WTC11 (cell line): ENCODE measurements at regions not wholly inside any gene's neighbourhood (a gene's known extent, or its start where the extent isn't known, plus 50 kb on each side); places are given as distances from the start of the nearest gene placed in this dataset.

ENCODE experiments used
- ATAC-seq: fragments of 200-7000 bp; cut with Tn5 transposase; 2 replicates; pipeline ENCODE4 v1.10.0; 2021; ENCODE audit warnings: mild to moderate bottlenecking, moderate library complexity
- CTCF ChIA-PET: fragments of 300-600 bp; sonication (Branson Sonifier 250); formaldehyde crosslinking; loops from one replicate; lab custom pipeline; 2021; ENCODE audit warnings: antibody characterized with exemption; lab: Charles Lee
- POLR2A ChIA-PET: fragments of 350-600 bp; sonication (Branson Sonifier 250); formaldehyde crosslinking; loops from one replicate; lab custom pipeline; 2021; ENCODE audit warnings: antibody characterized with exemption; lab: Charles Lee
- DNase-seq: peaks from one replicate; pipeline ENCODE4 v3.0.0; 2021; ENCODE audit warnings: low spot score
- H3K27ac Mint-ChIP-seq: 2 replicates; pipeline ENCODE4 v1.8.0; 2021; ENCODE audit warnings: mixed read lengths
- H3K27me3 Mint-ChIP-seq: 2 replicates; pipeline ENCODE4 v1.8.0; 2021; ENCODE audit warnings: low read depth, mild to moderate bottlenecking, moderate library complexity, mixed read lengths
- H3K36me3 Mint-ChIP-seq: 2 replicates; pipeline ENCODE4 v1.8.0; 2021; ENCODE audit warnings: mixed read lengths
- H3K4me1 Mint-ChIP-seq: 2 replicates; pipeline ENCODE4 v1.8.0; 2022; ENCODE audit warnings: mixed read lengths
- H3K4me3 Mint-ChIP-seq: 2 replicates; pipeline ENCODE4 v1.8.0; 2021; ENCODE audit warnings: mild to moderate bottlenecking, moderate library complexity, mixed read lengths
- H3K9me3 Mint-ChIP-seq: 2 replicates; pipeline ENCODE4 v1.8.0; 2021; ENCODE audit warnings: mixed read lengths
- CREM ChIP-seq: sonication (generic); formaldehyde crosslinking; IDR thresholded peaks from 2 replicates; pipeline ENCODE4 v1.8.1; 2022; ENCODE audit warnings: mild to moderate bottlenecking, missing genetic modification reagents, moderate library complexity
- ETV6 ChIP-seq: sonication (generic); formaldehyde crosslinking; IDR thresholded peaks from 2 replicates; pipeline ENCODE4 v1.8.1; 2022; ENCODE audit warnings: mild to moderate bottlenecking, missing genetic modification reagents
- GRHL2 ChIP-seq: fragments of 250-450 bp; sonication (Bioruptor Pico); IDR thresholded peaks from 2 replicates; pipeline ENCODE4 v1.8.0; 2022; ENCODE audit warnings: mild to moderate bottlenecking, moderate library complexity; ENCODE audit not compliant: insufficient replicate concordance, severe bottlenecking
- GTF2I ChIP-seq: fragments of 250-450 bp; sonication (Bioruptor Pico); conservative IDR thresholded peaks from 2 replicates; pipeline ENCODE4 v1.4.0; 2021; ENCODE audit warnings: mild to moderate bottlenecking
- HMGA2 ChIP-seq: fragments of 250-450 bp; sonication (Bioruptor Pico); IDR thresholded peaks from 2 replicates; pipeline ENCODE4 v1.4.0; 2021; ENCODE audit warnings: mild to moderate bottlenecking, moderate library complexity
- IRF2 ChIP-seq: sonication (generic); formaldehyde crosslinking; IDR thresholded peaks from 2 replicates; pipeline ENCODE4 v1.8.0; 2022; ENCODE audit warnings: low read depth, missing genetic modification reagents, borderline replicate concordance
- JAZF1 ChIP-seq: fragments of 250-450 bp; sonication (Bioruptor Pico); IDR thresholded peaks from 2 replicates; pipeline ENCODE4 v1.9.0; 2021; ENCODE audit warnings: moderate library complexity, mild to moderate bottlenecking, inconsistent platforms
- MXD4 ChIP-seq: fragments of 250-450 bp; sonication (Bioruptor Pico); IDR thresholded peaks from 2 replicates; pipeline ENCODE4 v1.8.0; 2021; ENCODE audit warnings: mild to moderate bottlenecking, moderate library complexity, borderline replicate concordance
- NR2C2 ChIP-seq: sonication (generic); formaldehyde crosslinking; IDR thresholded peaks from 2 replicates; pipeline ENCODE4 v1.8.0; 2022; ENCODE audit warnings: mild to moderate bottlenecking, missing genetic modification reagents
- NR3C1 ChIP-seq: sonication (generic); formaldehyde crosslinking; conservative IDR thresholded peaks from 2 replicates; pipeline ENCODE4 v1.8.1; 2023; ENCODE audit warnings: low read depth, mild to moderate bottlenecking, missing genetic modification reagents
- PRRX2 ChIP-seq: fragments of 250-450 bp; sonication (Bioruptor Pico); IDR thresholded peaks from 2 replicates; pipeline ENCODE4 v1.8.0; 2021; ENCODE audit warnings: mild to moderate bottlenecking
- RORB ChIP-seq: fragments of 250-450 bp; sonication (Bioruptor Pico); IDR thresholded peaks from 2 replicates; pipeline ENCODE4 v1.9.0; 2021; ENCODE audit warnings: mild to moderate bottlenecking
- SP1 ChIP-seq: sonication (generic); formaldehyde crosslinking; conservative IDR thresholded peaks from 2 replicates; pipeline ENCODE4 v1.8.1; 2022; ENCODE audit warnings: missing genetic modification reagents
- TEAD1 ChIP-seq: sonication (generic); formaldehyde crosslinking; IDR thresholded peaks from 2 replicates; pipeline ENCODE4 v1.8.0; 2022; ENCODE audit warnings: mild to moderate bottlenecking, missing genetic modification reagents
- TP53 ChIP-seq: sonication (generic); formaldehyde crosslinking; IDR thresholded peaks from 2 replicates; pipeline ENCODE4 v1.8.1; 2023; ENCODE audit warnings: mild to moderate bottlenecking, missing genetic modification reagents
- ZBTB21 ChIP-seq: sonication (generic); formaldehyde crosslinking; IDR thresholded peaks from 2 replicates; pipeline ENCODE4 v1.8.1; 2023; ENCODE audit warnings: mild to moderate bottlenecking, missing genetic modification reagents, borderline replicate concordance
- ZMAT4 ChIP-seq: fragments of 250-450 bp; sonication (Bioruptor Pico); IDR thresholded peaks from 2 replicates; pipeline ENCODE4 v1.9.0; 2021; ENCODE audit warnings: mild to moderate bottlenecking
- ZNF219 ChIP-seq: sonication (generic); formaldehyde crosslinking; IDR thresholded peaks from 2 replicates; pipeline ENCODE4 v1.8.0; 2023; ENCODE audit warnings: missing genetic modification reagents, mild to moderate bottlenecking, borderline replicate concordance
- ZNF232 ChIP-seq: sonication (generic); formaldehyde crosslinking; IDR thresholded peaks from 2 replicates; pipeline ENCODE4 v1.8.0; 2022; ENCODE audit warnings: mild to moderate bottlenecking, missing genetic modification reagents
- ZNF317 ChIP-seq: sonication (generic); formaldehyde crosslinking; IDR thresholded peaks from 2 replicates; pipeline ENCODE4 v1.8.1; 2023; ENCODE audit warnings: low read depth, mild to moderate bottlenecking, moderate library complexity, missing genetic modification reagents, borderline replicate concordance
- ZNF416 ChIP-seq: fragments of 250-450 bp; sonication (Bioruptor Pico); IDR thresholded peaks from 2 replicates; pipeline ENCODE4 v1.9.0; 2021; ENCODE audit warnings: mild to moderate bottlenecking, inconsistent platforms
- ZNF423 ChIP-seq: fragments of 250-450 bp; sonication (Bioruptor Pico); IDR thresholded peaks from 2 replicates; pipeline ENCODE4 v2.1.2; 2022; ENCODE audit warnings: mild to moderate bottlenecking, moderate library complexity
- TF ChIP-seq, protein P1 (sequence below): sonication (generic); formaldehyde crosslinking; IDR thresholded peaks from 2 replicates; pipeline ENCODE4 v1.8.1; 2023; ENCODE audit warnings: mild to moderate bottlenecking, missing genetic modification reagents
- TF ChIP-seq, protein P2 (sequence below): sonication (generic); formaldehyde crosslinking; IDR thresholded peaks from 2 replicates; pipeline ENCODE4 v1.8.1; 2022; ENCODE audit warnings: mild to moderate bottlenecking, moderate library complexity, missing genetic modification reagents
- TF ChIP-seq, protein P3 (sequence below): sonication (generic); formaldehyde crosslinking; IDR thresholded peaks from 2 replicates; pipeline ENCODE4 v1.8.1; 2023; ENCODE audit warnings: mild to moderate bottlenecking, missing genetic modification reagents, moderate library complexity
- TF ChIP-seq, protein P4 (sequence below): sonication (generic); formaldehyde crosslinking; IDR thresholded peaks from 2 replicates; pipeline ENCODE4 v1.8.0; 2022; ENCODE audit warnings: mild to moderate bottlenecking, missing genetic modification reagents
- TF ChIP-seq, protein P5 (sequence below): fragments of 250-450 bp; sonication (Bioruptor Pico); IDR thresholded peaks from 2 replicates; pipeline ENCODE4 v1.9.0; 2021; ENCODE audit warnings: mild to moderate bottlenecking

DNA sequence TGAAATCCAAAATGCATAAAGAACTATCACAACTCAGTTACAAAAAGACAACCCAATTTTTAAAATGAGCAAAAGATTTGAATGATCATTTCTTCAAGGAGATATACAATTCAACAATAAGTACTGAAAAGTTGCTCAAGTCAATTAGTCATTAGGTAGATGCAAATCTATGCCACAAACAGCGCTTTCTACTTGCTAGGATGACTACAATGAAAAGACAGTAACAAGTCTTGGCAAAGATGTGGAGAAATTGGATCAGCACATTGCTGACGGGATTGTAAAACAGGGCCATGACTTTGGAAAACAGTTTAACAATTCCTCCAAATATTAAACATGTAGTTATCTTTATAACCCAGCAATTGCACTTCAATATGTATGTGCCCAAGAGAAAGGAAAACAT, 166.3 kb upstream of the MC4R start (continued):
- no peak for TF ChIP-seq SP1 (CRISPR knock-in tag)
- TF ChIP-seq ZMAT4 (CRISPR knock-in tag), result no peak
- no peak for TF ChIP-seq HMGA2
- TF ChIP-seq NR3C1 (CRISPR knock-in tag), result no peak
- TF ChIP-seq ZNF232 (CRISPR knock-in tag), result no peak

DNA sequence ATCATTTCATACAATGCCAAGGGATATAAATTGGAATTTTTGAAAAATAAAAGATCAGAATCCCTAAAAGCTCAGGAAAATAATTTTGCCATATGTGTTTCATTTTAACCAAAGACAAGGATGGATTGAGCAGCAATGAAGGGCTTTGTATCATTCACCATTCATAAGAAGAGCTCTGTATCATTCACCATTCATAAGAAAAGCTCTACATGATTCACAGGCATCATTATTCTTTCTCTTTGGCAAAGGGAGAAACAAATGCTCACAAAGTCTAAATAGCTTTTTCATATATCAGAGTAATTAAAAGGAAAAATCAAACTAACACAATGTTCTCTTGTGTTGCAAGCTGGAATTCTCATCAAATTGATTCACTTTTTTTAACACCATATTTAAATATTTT, 169.1 kb upstream of the MC4R start:
- TF ChIP-seq, protein P1, sequence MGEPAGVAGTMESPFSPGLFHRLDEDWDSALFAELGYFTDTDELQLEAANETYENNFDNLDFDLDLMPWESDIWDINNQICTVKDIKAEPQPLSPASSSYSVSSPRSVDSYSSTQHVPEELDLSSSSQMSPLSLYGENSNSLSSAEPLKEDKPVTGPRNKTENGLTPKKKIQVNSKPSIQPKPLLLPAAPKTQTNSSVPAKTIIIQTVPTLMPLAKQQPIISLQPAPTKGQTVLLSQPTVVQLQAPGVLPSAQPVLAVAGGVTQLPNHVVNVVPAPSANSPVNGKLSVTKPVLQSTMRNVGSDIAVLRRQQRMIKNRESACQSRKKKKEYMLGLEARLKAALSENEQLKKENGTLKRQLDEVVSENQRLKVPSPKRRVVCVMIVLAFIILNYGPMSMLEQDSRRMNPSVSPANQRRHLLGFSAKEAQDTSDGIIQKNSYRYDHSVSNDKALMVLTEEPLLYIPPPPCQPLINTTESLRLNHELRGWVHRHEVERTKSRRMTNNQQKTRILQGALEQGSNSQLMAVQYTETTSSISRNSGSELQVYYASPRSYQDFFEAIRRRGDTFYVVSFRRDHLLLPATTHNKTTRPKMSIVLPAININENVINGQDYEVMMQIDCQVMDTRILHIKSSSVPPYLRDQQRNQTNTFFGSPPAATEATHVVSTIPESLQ, result no peak
- no peak for TF ChIP-seq PRRX2 (CRISPR knock-in tag)
- no peak for TF ChIP-seq ZNF219 (CRISPR knock-in tag)
- no peak for TF ChIP-seq ZNF423
- TF ChIP-seq, protein P2, sequence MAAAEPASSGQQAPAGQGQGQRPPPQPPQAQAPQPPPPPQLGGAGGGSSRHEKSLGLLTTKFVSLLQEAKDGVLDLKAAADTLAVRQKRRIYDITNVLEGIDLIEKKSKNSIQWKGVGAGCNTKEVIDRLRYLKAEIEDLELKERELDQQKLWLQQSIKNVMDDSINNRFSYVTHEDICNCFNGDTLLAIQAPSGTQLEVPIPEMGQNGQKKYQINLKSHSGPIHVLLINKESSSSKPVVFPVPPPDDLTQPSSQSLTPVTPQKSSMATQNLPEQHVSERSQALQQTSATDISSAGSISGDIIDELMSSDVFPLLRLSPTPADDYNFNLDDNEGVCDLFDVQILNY (CRISPR knock-in tag), result no peak
- TF ChIP-seq TP53 (CRISPR knock-in tag), result no peak
- TF ChIP-seq CREM (CRISPR knock-in tag), result no peak
- no peak for TF ChIP-seq RORB (CRISPR knock-in tag)
- no peak for TF ChIP-seq SP1 (CRISPR knock-in tag)
- TF ChIP-seq ZNF416, result no peak
- TF ChIP-seq IRF2 (CRISPR knock-in tag), result no peak
- TF ChIP-seq, protein P3, sequence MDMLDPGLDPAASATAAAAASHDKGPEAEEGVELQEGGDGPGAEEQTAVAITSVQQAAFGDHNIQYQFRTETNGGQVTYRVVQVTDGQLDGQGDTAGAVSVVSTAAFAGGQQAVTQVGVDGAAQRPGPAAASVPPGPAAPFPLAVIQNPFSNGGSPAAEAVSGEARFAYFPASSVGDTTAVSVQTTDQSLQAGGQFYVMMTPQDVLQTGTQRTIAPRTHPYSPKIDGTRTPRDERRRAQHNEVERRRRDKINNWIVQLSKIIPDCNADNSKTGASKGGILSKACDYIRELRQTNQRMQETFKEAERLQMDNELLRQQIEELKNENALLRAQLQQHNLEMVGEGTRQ (CRISPR knock-in tag), result no peak
- no peak for TF ChIP-seq ZBTB21
- TF ChIP-seq GRHL2, result no peak
- no peak for TF ChIP-seq JAZF1 (CRISPR knock-in tag)
- no peak for TF ChIP-seq MXD4 (CRISPR knock-in tag)
- TF ChIP-seq GTF2I, result no peak
- TF ChIP-seq, protein P4, sequence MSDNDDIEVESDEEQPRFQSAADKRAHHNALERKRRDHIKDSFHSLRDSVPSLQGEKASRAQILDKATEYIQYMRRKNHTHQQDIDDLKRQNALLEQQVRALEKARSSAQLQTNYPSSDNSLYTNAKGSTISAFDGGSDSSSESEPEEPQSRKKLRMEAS (CRISPR knock-in tag), result no peak
- TF ChIP-seq ZNF317 (CRISPR knock-in tag), result no peak
- TF ChIP-seq, all 79 proteins: peak for 0
- H3K4me3 Mint-ChIP-seq, result no peak overlapping the region
- ChIA-PET POLR2A (no interaction called here), CTCF (no interaction called here)
- ATAC-seq, result no peak
- no peaks in the 10 kb centered on the region for H3K9me3 Mint-ChIP-seq
- no peaks in the 10 kb centered on the region for H3K36me3 Mint-ChIP-seq
- no peaks in the 10 kb centered on the region for H3K27me3 Mint-ChIP-seq
- H3K4me1 Mint-ChIP-seq, result 0 out of 2 replicates have a peak, but pooled peaks cover 3% of the 10 kb centered on the region
- no peak overlapping the region for H3K27ac Mint-ChIP-seq
- DNase-seq, result no peak

GRCh38 chr18:60543646-60544045, 171.1 kb upstream of the MC4R start:
- Mint-ChIP-seq H3K4me3 (no peak overlapping the region), H3K27ac (no peak overlapping the region), H3K36me3 (no peaks in the 10 kb centered on the region), H3K9me3 (no peaks in the 10 kb centered on the region), H3K4me1 (0 out of 2 replicates have a peak, but pooled peaks cover 3% of the 10 kb centered on the region), H3K27me3 (no peaks in the 10 kb centered on the region)
- no peak for ATAC-seq
- no peak for DNase-seq
- ChIA-PET POLR2A (no interaction called here), CTCF (no interaction called here)
- TF ChIP-seq, protein P5, sequence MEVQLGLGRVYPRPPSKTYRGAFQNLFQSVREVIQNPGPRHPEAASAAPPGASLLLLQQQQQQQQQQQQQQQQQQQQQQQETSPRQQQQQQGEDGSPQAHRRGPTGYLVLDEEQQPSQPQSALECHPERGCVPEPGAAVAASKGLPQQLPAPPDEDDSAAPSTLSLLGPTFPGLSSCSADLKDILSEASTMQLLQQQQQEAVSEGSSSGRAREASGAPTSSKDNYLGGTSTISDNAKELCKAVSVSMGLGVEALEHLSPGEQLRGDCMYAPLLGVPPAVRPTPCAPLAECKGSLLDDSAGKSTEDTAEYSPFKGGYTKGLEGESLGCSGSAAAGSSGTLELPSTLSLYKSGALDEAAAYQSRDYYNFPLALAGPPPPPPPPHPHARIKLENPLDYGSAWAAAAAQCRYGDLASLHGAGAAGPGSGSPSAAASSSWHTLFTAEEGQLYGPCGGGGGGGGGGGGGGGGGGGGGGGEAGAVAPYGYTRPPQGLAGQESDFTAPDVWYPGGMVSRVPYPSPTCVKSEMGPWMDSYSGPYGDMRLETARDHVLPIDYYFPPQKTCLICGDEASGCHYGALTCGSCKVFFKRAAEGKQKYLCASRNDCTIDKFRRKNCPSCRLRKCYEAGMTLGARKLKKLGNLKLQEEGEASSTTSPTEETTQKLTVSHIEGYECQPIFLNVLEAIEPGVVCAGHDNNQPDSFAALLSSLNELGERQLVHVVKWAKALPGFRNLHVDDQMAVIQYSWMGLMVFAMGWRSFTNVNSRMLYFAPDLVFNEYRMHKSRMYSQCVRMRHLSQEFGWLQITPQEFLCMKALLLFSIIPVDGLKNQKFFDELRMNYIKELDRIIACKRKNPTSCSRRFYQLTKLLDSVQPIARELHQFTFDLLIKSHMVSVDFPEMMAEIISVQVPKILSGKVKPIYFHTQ (CRISPR knock-in tag), result no peak
- no peak for TF ChIP-seq NR2C2 (CRISPR knock-in tag)
- TF ChIP-seq JAZF1 (CRISPR knock-in tag), result no peak
- TF ChIP-seq HMGA2, result no peak
- TF ChIP-seq TEAD1 (CRISPR knock-in tag), result no peak
- no peak for TF ChIP-seq ETV6 (CRISPR knock-in tag)
